ENCODE measurements at regions not wholly inside any gene's neighbourhood (a gene's known extent, or its start where the extent isn't known, plus 50 kb on each side); places are given as distances from the start of the nearest gene placed in this dataset.

DNA sequence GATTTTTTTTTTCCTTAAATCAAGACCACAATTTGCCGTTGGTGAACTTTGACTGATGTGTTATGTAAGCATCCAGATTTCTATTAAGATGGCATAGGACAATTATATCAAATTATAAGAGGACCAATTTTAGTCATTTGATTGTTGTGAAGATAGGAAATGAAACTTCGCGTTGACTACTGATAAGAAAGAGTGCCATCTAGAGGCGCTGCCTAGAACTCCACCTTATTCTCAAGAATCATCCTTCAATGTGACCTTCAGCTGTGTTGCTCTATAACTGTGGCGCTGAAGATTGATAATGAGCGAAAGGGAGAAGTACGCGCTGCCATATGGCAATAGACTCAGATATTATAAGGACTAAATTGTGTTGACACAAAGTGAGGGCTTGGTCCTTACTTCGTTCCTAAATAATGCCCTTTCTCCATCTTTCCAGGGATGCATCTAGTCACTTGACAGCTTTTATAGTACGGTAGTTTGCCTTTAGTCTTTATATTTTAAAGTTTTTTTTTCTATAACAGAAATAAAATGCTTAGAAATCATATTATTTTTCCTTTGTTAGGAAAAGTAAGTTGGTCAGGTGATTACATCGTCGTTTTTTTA is 350.8 kb upstream of the STXBP6 start:
- TF ChIP-seq, protein P1, sequence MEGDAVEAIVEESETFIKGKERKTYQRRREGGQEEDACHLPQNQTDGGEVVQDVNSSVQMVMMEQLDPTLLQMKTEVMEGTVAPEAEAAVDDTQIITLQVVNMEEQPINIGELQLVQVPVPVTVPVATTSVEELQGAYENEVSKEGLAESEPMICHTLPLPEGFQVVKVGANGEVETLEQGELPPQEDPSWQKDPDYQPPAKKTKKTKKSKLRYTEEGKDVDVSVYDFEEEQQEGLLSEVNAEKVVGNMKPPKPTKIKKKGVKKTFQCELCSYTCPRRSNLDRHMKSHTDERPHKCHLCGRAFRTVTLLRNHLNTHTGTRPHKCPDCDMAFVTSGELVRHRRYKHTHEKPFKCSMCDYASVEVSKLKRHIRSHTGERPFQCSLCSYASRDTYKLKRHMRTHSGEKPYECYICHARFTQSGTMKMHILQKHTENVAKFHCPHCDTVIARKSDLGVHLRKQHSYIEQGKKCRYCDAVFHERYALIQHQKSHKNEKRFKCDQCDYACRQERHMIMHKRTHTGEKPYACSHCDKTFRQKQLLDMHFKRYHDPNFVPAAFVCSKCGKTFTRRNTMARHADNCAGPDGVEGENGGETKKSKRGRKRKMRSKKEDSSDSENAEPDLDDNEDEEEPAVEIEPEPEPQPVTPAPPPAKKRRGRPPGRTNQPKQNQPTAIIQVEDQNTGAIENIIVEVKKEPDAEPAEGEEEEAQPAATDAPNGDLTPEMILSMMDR (IDR thresholded peaks at IDR 0.05): peak; percentile 43 to 66 (median 54)
- TF ChIP-seq POLR2A (IDR thresholded peaks at IDR 0.05) (no peak), EP300 (IDR thresholded peaks at IDR 0.05) (no peak)

Data from tibial nerve (tissue), 4 donors.